GM21723 (cell line): ENCODE measurements at regions not wholly inside any gene's neighbourhood (a gene's known extent, or its start where the extent isn't known, plus 50 kb on each side); places are given as distances from the start of the nearest gene placed in this dataset.
"Not testable (repeated sequence)": the region's sequence is repeated elsewhere in the genome, so short reads cannot be mapped to it uniquely, and the experiment has no call there.

Source experiments
- ATAC-seq: cut with Tn5 transposase; IDR thresholded peaks from one replicate; pipeline ENCODE4 v1.9.1; 2021; ENCODE audit warnings: mild to moderate bottlenecking, moderate library complexity; ENCODE audit not compliant: unreplicated experiment

DNA sequence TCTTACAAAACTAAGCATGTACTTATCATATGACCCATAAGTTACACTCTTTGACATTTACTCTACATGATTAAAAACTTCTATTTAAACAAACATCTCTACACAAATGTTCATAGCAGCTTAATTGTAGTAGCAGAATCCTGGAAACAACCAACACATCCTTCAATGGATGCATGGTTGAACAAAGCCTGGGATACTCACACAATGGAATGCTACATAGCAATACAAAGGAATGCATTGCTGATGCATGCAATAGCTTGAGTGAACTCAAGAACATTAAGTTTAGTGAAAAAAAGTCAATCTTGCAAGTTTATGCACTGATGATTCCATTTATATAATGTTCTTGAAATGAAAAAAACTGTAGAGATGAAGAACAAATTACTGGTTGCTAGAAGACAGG, 686.9 kb downstream of the LRRIQ3 start:
- ATAC-seq, result no peak

DNA sequence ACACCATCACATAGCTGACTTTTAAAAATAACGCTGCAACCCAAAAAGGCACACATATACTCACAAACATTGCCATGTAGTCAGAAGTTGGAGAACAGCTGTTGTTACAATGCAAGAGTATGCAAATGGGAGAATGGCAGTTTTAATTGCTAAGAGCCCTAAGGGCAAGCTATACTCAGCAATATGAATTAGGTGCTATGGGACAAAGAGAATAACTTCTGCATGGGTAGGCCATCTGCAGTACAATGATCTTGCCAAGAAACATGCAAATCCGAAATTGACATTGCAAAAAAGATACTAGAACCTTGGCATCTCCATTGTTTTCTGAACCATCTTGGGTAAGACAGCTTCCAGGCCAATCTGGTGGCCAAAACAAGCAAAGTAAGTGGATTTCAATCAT, 697.8 kb downstream of the LRRIQ3 start:
- ATAC-seq, result no peak

DNA sequence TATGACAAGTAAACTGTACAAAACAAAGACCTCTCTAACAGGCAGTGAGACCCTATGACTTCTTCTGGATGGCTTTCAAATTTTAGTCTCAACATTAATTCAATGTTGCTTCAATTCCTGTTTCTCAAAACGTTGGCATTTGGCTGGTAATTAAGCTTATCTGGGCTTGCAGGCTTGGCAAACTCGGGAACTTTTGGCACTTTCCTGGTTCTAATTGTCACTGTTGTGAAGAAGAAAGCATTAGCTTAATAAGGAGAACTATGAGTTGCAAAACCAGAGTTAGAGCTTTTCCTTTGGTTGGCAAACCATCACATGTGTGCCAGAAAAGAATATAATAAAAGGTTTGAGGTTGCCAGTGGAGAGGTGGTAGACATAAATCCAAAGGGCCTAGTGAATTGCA, 698.3 kb downstream of the LRRIQ3 start:
- no peak for ATAC-seq

DNA sequence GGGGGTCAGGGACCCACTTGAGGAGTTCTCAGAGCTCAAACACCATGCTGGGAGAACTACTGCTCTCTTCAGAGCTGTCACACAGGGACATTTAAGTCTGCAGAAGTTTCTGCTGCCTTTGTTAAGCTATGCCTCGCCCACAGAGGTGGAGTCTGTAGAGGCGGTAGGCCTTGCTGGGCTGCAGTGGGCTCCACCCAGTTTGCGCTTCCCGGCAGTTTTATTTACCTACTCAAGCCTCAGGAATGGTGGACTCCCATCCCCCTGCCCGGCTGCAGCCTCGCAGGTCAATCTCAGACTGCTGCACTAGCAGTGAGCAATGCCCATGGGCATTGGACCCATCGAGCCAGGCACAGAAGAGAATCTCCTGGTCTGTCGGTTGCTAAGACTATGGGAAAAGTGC, 706.4 kb downstream of the LRRIQ3 start:
- no peak for ATAC-seq

DNA sequence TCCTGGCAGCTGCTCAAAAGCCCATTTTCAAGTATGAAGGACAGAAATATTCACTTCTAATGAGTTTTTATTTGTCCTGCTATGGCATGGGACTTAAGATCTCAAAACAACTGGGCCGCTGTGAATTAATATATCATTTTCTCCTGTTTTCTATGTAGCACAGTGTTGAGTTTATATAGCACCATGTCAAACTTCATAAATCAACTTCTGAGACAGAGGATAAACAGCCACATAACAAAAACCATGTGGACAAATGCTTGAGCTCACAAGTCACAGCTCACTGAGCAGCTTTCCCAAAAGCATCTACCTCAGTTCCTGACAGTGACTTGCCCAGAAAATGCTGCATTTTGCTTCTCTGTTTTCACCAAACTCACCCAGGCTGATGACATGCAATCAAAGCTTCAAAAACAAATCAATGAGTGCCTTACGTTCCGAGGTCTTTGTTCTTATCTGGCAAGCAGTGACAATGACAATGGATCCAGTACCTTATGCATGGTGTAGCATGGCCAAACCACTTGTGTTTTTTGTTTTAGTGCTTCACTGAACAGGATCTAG, 722.6 kb downstream of the LRRIQ3 start:
- ATAC-seq, result no peak

DNA sequence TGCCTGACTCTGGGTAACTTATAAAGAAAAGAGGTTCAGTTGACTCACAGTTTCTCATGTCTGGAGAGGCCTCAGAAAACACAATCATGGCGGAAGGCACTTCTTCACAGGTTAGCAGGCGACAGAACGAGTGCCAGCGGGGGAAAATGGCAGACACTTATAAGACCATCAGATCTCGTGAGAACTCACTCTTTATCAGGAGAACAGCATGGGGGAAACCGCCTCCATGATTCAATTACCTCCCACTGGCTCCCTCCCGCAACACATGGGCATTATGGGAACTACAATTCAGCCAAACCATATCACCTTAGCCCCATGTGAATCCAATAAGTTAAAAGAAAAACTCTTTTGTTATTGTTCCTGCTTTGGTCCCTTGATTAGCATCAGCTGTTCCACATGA, 725.2 kb downstream of the LRRIQ3 start:
- no peak for ATAC-seq

DNA sequence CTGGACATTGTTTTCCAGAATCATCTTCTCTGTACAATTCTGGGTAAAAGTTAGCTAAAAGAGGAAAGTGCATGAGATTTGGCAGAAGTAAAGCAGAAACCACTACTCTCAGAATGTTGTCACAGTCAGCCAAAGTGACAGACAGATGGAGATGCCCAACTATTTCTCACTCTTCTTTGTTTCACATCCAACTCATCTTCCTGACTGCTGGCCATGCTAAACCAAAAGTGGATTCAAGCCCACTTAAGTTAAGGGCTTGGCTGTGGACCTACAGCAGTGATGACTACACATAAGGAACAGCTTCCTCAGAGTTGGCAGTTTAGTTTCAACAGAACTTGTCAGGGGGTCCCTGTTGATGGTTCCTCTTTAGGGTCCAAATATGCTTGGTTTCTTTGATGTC, 730.2 kb downstream of the LRRIQ3 start:
- ATAC-seq, result no peak

DNA sequence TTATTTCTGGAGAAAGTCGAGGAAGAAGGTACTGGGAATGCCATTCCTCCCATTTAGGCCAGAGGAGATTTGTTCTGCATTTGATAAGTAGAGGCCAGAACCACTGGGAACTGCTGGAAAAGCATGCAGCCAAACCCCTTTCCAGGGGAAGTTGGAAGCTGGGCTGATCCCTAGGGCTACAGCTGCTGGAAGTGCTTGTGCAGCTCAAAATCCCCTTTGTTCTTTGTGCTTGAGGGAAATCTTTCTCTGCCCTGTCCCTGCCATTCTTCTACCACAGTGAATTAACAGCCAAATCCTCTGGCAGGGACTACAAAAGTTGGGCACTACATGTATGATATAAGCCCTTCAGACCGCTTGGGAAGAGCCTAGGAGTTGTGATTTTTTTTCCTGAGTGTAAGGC, 734.1 kb downstream of the LRRIQ3 start:
- no peak for ATAC-seq

DNA sequence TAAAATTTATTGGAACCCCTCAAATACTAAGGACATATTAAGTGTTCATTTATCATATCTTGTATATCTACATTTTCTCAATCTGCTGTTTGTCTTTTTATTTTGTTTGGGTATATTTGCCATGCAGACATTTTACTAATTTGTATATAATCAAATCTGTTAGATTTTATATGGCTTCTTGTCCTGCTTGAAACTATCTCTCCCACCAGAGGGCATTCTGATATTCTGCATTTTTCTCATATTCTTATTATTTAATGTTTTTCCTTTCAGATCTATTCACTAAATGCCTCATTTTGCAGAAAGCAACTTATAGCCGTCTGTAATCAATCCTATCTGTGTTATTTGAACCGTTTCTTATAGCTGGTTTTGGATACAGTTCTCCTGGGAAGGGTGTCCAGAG, 745.5 kb downstream of the LRRIQ3 start:
- ATAC-seq, result no peak

DNA sequence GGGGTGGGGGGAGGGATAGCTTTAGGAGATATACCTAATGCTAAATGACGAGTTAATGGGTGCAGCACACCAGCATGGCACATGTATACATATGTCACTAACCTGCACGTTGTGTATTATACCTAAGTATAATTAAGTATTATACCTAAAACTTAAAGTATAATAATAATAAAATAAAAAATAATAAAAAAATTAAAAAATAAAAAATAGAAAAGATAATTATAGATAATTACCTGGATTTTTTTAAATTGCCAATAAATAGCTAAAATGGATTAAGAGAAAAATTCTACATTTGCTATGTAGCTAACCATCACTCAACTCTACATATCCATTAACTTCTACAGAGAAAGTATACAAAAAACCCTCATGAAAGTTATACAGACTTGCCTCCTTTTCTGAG, 747.3 kb downstream of the LRRIQ3 start:
- not testable (repeated sequence) for ATAC-seq

DNA sequence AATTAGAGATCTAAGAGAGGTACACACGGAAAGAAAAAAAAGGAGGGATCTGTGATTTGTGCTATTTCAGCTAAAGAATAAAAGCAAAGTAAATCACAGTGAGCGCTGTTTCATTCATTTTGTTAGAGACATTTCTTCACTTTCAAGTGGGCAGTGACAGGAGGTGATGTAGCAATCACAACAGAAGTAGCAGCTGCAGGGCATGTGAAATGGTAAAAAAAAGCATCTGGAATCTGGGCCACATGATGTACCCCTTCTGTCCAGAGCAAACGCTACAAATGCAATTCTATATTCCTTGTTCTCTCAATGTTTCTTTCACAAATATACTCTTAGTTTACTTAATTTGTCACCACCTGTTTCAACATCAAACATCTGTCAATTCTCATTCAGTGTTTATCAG, 786.5 kb downstream of the LRRIQ3 start:
- ATAC-seq, result no peak

DNA sequence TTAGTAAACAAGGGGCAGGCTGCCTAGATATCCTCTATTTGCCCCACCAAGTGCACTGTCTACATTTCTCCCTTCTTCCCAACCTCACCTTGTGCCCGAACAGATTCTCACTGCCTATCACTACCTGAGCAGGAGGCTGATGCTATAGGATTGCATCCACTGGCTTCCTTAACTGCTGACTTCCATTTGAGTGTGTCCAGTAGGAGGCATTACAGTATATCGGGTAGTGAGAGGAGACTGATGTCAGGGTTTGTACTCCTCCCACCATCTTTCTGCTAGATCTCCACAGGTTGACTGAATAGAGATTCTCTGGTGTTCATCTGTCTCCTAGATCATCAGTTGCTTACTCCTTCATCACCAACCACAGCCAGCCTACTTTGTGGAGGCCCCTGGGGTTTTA, 796.3 kb downstream of the LRRIQ3 start:
- ATAC-seq, result no peak

DNA sequence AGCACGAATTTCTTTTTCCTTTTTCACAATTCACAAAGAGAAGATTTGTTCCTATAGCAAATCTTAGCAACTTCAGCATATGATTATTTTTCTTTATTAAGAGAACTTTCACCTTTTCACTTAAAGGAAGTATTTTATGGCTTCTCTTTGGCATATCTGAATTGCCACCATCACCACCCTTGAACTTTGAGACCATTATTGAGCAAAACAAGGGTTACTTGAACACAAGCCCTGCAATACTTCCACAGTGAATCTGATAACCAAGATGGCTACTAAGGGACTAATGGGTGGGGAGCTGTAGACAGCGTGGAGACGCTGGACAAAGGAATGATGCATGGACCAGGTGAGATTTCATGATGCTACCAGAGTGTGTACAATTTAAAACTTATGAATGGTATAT, 815.0 kb downstream of the LRRIQ3 start:
- ATAC-seq, result no peak

DNA sequence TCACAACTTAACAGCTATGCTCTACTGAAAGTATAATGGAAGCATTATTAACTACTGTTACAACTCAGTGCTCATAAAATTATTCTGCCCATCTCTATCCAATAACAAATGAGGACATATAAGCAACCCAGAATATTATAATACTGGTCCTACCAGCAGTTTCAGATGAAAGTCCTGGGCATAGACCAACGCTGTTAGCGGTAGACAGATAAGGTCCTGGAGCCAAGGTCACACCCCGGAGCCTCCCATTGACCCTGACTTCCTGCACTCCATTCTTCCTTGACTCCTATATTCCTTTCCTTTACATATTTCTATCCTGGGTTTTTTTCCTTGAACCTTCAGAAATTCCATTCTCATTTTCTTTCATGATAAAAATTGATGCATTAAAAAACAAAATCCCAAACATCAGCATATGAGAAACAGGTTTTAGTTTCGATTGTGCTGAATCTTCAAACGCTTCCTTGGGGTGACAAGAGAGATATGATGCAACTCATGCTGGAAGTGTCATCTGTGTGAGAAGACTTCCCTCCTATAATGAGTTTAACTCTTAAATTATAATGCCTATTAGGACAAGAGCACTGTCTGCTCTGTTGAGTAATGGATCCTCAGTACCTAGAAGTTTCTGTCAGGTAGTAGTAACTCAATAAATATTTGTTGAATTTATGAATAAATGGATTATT, 831.1 kb downstream of the LRRIQ3 start:
- no peak for ATAC-seq

DNA sequence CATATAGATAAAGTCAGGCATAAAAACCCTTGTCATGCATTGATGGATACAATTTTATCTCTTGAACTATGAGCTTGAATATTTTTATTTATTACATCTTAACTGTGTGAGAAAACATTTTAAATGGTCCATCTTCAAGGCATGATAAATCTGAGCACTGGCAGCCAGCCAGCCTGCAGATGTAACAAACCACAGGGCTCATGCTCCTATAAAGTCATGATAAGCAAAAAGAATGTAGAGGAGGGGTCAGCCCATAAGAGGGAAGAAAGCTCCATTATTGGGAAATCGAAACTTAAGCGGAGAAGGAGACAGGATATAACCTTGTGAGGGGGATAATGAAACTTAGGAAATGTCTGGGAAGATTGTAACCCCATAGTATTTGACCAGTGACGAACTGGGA, 839.0 kb downstream of the LRRIQ3 start:
- ATAC-seq, result no peak

DNA sequence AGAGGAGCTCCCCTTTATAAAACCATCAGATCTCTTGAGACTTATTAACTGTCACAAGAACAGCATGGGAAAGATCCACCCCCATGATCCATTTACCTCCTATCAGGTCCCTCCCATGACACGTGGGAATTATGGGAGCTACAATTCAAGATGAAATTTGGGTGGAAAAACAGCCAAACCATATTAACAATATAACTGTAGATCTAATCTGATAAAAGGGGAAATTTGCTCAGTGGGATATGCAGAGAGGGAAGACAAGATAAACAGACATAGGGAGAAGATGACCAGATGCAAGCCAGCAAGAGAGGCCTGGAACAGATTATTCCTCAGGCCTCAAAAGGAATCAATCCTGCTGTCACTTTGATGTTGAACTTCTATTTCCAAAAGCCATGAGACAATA, 841.5 kb downstream of the LRRIQ3 start:
- ATAC-seq, result no peak

DNA sequence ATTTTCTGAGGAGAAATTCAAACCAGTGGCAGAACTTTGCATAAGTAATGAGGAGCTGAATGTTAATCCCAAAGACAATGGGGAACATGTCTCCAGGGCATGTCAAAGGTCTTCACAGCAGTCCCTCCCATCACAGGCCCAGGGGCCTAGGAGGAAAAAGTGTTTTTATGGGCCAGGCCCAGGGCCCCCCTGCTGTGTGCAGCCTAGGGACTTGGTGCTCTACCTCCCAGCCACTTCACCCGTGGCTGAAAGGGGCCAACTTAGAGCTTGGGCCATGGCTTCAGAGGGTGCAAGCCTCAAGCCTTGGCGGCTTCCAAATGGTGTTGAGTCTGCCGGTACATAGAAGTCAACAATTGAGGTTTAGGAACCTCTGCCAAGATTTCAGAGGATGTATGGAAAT, 854.0 kb downstream of the LRRIQ3 start:
- no peak for ATAC-seq

DNA sequence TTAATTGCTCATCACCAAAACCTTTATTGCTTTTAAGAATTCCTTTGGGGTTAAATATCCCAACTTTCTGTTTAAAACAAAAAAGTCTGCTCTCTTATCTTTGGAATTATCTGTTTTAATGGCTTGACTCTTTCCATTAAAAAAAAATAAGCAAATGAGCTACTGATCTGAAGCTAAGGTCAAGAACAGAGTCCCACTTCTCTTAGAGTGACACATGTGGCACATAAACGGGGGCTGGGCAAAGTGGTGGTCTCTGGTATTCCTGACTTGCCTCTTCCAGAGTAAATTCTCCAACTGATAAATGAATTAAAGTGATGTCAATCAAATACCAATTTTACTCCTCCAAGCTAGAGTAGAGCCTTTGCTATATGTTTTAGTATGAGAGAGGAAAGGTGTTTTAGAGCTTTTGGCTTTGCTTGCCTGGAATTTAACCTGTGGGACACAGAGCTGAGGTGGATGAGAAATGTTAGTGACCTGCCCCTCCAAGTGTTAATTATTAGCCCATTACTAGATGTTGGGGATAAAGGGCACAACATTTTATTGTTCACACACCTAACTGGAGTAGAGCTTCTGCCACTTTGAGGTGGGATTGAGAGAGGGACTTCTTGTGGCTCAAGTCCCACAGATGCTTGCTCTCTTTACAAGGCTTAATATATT, 864.0 kb downstream of the LRRIQ3 start:
- no peak for ATAC-seq

DNA sequence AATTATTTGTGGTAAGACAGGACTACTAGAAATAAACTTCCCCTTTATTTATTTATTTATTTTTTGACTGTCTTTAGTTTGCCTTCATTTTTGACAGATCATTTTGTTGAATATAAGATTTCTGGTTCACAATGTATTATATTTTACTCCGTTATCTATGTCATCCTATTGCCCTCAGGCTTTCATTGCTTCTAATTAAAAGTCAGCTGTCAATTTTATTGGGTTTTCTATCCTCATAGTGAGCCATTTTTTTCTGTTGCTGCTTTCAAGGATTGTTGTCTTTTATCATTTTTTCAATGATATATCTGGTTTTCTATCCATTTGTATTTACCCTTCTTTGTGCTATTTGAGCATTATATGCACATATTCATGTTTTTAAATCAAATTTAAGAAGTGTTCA, 866.2 kb downstream of the LRRIQ3 start:
- no peak for ATAC-seq

DNA sequence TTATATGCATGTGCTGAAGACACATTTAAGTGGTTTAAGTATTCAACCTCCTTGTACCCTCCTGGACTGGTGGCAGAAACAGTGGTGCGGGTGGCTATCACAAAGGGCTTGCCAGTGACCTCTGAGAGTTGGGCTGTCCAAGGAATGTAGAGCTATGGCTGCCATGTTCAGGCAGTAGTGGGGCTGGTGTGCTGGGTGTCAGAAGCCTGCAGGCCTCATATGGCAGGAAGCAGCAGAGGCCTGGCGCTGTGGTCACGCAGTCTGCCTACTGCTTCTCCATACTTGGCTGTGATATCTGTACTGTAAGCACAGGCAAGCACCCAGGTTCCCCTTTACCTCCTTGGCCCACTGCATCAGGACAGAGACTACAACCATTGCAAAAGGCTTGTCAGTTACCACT, 870.0 kb downstream of the LRRIQ3 start:
- ATAC-seq, result no peak

DNA sequence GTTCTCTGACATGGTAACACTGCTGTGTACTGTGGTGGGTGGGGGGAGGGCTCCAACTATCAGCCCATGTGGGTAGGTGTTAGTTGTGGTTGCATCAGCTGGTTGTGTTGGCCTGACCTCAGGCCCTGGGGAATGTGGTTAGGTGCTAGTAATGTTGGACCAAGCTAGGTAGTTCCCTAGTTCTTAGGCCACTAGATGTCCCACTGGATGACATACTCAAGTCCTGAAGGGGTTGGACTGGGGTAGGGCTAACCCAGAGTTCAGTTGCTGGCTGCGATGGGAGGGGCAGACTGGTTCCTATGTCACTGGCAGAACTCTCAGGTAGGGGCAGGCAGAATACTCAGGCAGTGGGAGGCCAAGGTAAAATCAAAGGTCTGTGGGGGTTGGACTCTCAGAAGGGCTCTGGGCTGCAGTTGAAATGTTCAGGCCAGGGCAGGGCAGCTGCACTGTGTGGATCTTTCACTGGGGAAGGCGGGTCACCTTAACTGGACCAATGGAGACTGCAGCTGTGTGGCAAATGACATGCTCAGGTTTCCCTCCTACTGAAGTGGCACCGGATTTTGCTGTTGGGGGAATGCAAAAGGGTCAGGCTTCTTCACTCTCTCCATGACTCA, 870.7 kb downstream of the LRRIQ3 start:
- no peak for ATAC-seq

DNA sequence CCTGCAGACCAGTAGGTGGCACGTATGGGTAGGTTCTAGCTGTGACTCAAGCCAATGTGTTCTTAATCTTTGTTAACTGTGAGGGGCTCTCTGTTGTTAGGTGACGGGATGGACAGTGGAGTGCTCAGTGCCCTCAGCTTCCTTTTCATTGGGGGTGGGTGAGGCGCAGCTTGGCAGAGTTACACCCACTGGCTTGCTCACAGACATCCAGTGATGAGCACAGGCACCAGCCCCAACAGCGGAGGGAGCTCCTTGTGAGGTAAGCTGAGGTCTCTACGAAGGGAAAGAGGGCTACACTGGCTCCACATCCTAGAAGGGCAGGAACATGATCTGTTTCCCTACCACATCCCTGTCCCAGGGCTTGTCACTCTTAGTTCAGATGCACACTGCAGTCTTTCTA, 871.3 kb downstream of the LRRIQ3 start:
- no peak for ATAC-seq
